ENCODE measurements at regions not wholly inside any gene's neighbourhood (a gene's known extent, or its start where the extent isn't known, plus 50 kb on each side); places are given as distances from the start of the nearest gene placed in this dataset.
A peak's percentile ranks its signal among the peaks of the same experiment; 100 is the strongest.

DNA sequence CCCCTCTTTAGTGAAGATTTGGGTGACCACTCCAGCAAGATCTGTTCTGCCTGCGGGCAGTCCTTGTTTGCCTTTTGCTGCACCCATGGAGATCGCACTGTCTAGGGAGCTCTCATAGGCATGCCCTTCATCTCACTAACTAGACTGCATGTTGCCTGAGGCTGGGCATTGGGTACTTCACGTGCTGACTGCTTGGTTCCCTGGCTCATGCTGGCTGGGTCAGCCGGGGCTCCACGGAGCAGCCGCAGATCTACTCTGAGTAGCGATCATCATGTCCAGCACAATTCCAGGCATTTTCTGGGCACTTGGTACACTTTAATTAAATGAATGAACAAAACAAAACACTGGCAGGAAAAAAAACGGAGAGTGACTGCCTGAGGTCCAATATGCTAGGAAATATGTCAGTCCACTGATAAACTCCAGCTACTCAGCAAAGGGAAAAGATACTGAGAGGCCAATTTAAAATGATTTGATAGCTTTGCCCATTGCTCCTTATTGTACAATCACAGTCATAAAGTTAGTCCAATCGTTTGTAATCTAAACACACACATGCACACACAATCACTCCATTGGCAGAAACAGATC is 220.3 kb downstream of the C1D start:
- TF ChIP-seq, protein P1, sequence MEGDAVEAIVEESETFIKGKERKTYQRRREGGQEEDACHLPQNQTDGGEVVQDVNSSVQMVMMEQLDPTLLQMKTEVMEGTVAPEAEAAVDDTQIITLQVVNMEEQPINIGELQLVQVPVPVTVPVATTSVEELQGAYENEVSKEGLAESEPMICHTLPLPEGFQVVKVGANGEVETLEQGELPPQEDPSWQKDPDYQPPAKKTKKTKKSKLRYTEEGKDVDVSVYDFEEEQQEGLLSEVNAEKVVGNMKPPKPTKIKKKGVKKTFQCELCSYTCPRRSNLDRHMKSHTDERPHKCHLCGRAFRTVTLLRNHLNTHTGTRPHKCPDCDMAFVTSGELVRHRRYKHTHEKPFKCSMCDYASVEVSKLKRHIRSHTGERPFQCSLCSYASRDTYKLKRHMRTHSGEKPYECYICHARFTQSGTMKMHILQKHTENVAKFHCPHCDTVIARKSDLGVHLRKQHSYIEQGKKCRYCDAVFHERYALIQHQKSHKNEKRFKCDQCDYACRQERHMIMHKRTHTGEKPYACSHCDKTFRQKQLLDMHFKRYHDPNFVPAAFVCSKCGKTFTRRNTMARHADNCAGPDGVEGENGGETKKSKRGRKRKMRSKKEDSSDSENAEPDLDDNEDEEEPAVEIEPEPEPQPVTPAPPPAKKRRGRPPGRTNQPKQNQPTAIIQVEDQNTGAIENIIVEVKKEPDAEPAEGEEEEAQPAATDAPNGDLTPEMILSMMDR (IDR thresholded peaks at IDR 0.05): no peak

DNA sequence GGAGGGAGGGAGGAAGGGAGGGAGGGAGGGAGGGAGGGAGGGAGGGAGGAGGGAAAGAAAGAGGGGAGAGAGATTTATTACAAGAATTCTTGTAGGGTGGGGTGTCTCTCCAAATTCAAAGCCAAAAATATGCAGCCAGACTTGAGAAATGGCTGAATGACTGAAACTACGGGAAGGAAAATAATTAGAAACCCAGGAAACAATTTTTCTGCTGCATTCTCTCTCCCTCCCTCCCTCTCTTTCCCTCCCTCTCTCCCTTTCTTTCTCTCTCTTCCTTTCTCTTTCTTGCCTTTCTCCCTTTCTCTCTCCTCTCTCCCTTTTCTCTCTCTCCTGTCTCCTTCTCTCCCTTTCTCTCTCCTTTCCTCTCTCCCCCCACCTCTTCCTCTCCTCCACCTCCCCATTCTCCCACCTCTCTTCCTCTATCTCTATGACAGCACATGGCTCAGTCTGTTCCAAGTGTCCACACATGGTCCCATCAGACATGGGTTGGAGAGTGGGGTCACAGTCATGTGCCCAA is 218.7 kb downstream of the C1D start:
- TF ChIP-seq, protein P1 (IDR thresholded peaks at IDR 0.05): no peak

DNA sequence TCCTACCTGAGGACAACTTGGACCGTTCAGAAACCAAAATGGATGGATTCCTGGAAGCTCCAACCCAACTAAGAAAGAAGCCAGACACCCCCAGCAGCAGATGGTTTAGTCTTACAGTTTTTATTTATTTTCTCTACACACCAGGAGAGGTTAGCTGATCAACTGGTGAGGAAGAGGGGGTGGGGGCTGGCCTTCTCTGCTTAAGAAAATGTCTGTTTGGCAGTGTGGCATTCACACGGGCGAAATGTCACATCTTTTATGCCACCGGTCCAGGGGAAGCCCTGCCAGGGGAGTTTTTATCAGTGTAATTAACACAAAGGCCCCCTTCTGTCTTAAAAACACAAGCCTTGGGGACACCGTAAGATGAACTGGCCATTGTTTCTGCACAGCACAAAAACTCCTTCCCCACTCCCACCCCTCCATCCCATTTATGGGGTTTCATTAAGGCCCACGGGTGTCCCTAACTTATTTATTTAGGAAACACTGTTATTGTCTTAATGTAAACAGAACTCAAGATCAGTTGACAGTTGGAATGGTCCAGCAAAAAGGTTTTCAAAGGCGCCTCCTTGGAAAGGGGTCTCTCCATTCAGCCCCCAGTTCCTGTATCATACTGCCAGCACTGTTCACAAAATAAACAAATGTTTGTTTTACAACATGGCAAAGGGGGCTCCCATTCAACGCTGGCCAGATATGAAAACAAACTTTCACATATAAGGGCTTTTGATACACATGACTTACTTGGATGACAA is 217.0 kb downstream of the C1D start:
- TF ChIP-seq, protein P1 (IDR thresholded peaks at IDR 0.05): no peak

DNA sequence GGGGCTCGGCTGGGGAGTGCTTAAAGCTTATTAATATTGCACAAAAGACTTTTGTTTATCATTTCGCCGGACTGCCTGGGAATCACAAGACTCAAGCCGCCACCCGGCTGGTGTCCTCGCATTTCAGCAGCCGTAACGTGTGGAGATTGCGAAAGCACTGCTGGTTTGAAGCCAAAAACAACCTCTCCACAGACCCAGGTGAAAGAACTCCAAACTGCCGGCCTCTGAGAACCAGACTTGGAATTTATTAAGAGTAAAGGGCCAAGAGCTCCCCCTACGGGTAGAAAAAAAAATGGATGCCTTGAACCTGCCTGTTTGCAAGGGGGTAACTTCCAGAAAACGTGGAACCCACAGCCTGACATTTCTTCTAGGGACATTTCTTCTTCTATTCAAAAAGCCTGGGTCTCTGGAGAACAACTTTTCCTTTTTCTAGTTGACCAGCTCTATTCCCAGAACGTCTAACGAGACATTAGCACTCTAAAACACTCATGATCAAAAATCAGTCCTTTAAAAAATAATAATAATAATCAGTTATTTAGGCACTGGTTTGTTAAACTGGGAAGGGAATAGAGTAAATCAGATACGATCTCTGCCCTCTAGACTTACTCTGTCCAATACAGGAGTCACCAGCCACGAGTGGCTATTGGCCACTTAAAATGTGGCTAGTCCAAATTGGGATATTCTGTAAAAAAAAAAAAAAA is 216.3 kb downstream of the C1D start:
- TF ChIP-seq, protein P1 (IDR thresholded peaks at IDR 0.05): peak; percentile 51

DNA sequence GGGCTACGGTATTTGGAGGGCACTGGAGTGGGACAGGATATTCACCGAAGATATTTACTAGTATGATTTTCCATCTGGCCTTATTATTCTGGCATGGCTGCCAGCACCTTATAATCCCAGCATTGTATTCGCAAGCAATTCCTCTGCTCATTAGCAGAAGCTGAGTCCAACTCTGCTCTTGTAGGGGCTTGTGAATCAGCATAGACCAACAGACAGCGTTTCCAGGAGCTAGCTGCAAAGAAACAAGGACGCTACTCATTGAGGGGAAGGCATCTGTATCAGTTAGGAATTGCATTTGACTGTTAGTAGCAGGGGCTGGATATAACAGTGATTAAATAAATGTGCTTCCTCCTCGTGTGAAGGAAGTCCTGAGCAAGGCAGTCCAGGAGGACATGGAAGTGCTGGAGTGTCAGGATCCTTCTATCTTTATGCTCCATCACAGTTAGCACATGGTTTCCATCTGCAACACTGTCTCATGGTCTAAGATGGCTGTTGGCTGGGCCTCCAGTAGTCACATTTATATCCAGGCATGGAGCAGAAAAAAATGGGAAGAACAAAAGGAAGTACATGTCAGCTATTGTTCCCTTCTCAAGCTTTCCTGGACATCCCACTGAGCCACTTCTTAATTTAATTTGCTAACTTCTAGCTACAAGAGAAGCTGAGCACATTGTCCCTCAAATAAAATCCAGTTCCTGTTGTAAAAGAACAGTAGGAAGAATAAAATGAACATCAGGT is 214.1 kb downstream of the C1D start:
- TF ChIP-seq, protein P1 (IDR thresholded peaks at IDR 0.05): no peak

DNA sequence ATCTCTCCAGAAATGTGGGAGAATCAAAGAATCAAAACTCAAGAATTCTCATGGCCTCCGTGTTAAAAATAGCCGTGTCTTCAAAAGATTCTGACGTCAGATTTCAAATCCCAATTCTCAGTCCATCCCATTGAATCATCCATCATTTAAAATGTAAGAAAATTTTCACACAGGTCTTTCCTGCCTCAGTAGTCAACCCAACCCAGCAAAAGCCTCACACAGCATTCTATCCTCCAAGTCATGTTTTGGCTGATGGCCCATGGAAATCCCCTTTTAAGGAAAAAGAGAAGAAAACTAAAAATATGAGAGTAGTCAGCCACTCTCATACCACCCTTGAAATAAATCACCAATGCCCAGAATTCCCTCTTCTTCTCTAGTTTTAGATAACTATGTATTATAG is 211.8 kb downstream of the C1D start:
- TF ChIP-seq, protein P1 (IDR thresholded peaks at IDR 0.05): no peak
